ENCODE measurements at regions not wholly inside any gene's neighbourhood (a gene's known extent, or its start where the extent isn't known, plus 50 kb on each side); places are given as distances from the start of the nearest gene placed in this dataset.
"Not testable (repeated sequence)": the region's sequence is repeated elsewhere in the genome, so short reads cannot be mapped to it uniquely, and the experiment has no call there.

DNA sequence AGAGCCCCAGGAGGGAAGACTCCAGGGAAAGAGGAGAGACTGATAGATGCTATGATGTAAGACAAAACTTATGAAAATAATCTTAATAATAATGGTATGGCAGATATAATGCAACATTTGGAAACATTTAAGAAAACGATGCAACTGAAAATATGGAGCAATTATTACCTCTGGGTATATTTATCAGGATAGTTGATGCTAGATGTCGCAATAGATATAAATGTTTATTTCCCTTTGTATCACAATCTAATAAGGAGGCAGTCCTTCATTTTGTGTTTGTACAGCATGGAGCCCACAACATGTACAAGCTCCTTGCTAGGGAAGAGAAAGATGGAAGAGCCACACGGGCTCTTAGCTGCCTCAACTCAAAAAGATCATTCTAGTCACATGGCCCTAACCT lies 101.1 kb upstream of the TMEM132E start:
- Histone ChIP-seq H3K4me3 (no peak overlapping the region), H3K27ac (no peak overlapping the region), H3K9me3 (no peaks in the 10 kb centered on the region), H3K4me1 (no peaks in the 10 kb centered on the region), H3K36me3 (no peaks in the 10 kb centered on the region), H3K27me3 (peaks cover 41% of the 10 kb centered on the region)
- 53 to 80% methylated on average over 3 of the region's 3 CpGs for WGBS, 2 donors (ENCODE audit: low coverage in 1 of 2)
- TF ChIP-seq POLR2AphosphoS5 (IDR thresholded peaks at IDR 0.05) (no peak), POLR2A (IDR thresholded peaks at IDR 0.05) (no peak), EP300 (IDR thresholded peaks at IDR 0.05) (no peak)
- TF ChIP-seq, protein P1, sequence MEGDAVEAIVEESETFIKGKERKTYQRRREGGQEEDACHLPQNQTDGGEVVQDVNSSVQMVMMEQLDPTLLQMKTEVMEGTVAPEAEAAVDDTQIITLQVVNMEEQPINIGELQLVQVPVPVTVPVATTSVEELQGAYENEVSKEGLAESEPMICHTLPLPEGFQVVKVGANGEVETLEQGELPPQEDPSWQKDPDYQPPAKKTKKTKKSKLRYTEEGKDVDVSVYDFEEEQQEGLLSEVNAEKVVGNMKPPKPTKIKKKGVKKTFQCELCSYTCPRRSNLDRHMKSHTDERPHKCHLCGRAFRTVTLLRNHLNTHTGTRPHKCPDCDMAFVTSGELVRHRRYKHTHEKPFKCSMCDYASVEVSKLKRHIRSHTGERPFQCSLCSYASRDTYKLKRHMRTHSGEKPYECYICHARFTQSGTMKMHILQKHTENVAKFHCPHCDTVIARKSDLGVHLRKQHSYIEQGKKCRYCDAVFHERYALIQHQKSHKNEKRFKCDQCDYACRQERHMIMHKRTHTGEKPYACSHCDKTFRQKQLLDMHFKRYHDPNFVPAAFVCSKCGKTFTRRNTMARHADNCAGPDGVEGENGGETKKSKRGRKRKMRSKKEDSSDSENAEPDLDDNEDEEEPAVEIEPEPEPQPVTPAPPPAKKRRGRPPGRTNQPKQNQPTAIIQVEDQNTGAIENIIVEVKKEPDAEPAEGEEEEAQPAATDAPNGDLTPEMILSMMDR (IDR thresholded peaks at IDR 0.05), result no peak
- ATAC-seq, result no peak

DNA sequence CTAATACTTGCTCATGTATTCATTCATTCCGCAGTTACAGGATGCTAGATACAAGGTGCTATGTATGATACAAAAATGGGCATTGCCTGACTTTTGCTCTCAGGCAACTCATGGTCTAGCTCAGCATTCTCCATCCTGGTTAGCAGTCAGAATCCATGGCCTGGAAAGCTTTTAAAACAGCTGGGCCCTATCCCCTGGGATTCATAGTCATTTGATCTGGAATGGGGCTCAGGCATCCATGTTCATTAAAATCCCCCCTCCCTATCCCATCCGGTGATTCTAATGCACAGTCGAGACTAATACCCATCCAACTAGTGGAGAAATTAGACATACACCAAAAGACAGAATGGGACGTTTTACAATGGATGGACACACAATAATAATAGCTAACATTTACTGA lies 104.1 kb upstream of the TMEM132E start:
- Histone ChIP-seq H3K4me3 (no peak overlapping the region), H3K27me3 (peaks cover 19% of the 10 kb centered on the region), H3K27ac (no peak overlapping the region), H3K4me1 (no peaks in the 10 kb centered on the region), H3K9me3 (no peaks in the 10 kb centered on the region), H3K36me3 (no peaks in the 10 kb centered on the region)
- TF ChIP-seq POLR2AphosphoS5 (IDR thresholded peaks at IDR 0.05) (no peak), POLR2A (IDR thresholded peaks at IDR 0.05) (no peak), EP300 (IDR thresholded peaks at IDR 0.05) (no peak)
- TF ChIP-seq, protein P1 (IDR thresholded peaks at IDR 0.05), result no peak
- ATAC-seq, result no peak
- WGBS, 2 donors (ENCODE audit: low coverage in 1 of 2), result 74 to 84% methylated on average over 3 to 4 of the region's 4 CpGs

DNA sequence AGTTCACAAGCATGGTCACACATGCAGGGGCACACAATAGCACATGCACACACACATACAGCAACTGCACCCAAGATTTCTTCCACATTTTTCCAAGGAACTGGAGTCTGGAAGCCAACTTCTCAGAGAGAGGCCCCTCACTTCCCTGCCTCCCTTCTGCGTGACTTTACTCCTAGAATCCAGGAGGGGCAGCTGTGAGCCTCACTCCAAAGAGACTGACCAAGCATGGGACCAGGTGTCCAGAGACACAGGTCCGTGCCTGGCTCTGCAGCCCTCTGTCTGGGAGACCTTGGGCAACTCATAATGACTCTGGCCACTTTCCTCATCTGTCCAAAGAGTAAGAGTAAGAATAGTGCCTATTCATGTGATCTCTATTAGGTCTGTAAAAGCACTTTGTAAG lies 104.7 kb upstream of the TMEM132E start:
- Histone ChIP-seq H3K36me3 (no peaks in the 10 kb centered on the region), H3K27ac (no peak overlapping the region), H3K4me1 (no peaks in the 10 kb centered on the region), H3K27me3 (peaks cover 19% of the 10 kb centered on the region), H3K4me3 (no peak overlapping the region), H3K9me3 (no peaks in the 10 kb centered on the region)
- ATAC-seq, result no peak
- 27% methylated on average over 2 of the region's 2 CpGs; no CpG with 5 or more reads in 1 of the 2 donors for WGBS, 2 donors (ENCODE audit: low coverage in 1 of 2)
- TF ChIP-seq EP300 (IDR thresholded peaks at IDR 0.05) (no peak), POLR2A (IDR thresholded peaks at IDR 0.05) (no peak), POLR2AphosphoS5 (IDR thresholded peaks at IDR 0.05) (no peak)
- TF ChIP-seq, protein P1 (IDR thresholded peaks at IDR 0.05), result no peak

DNA sequence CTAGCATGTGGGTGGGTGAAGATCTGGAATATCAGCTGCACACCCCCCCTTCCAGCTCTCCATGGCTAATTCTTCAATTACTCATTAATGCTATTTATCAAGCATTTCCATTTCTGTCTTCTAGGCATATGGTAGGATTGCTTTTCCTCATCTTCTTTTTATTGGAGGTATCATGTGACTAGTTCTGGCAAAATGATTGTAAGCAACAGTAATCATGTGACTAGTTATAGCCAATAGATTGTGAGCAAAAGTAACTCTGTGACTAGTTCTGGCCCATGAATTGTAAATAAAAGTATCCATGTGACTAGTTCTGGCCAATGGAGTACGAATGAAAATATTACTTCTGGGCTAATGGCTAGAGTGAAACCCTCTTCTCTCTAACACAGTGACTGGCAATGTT lies 107.0 kb upstream of the TMEM132E start:
- ATAC-seq, result no peak
- Histone ChIP-seq H3K9me3 (no peaks in the 10 kb centered on the region), H3K27ac (no peak overlapping the region), H3K36me3 (no peaks in the 10 kb centered on the region), H3K4me3 (no peak overlapping the region), H3K4me1 (no peaks in the 10 kb centered on the region), H3K27me3 (peaks cover 27% of the 10 kb centered on the region)
- TF ChIP-seq POLR2AphosphoS5 (IDR thresholded peaks at IDR 0.05), result no peak
- no peak for TF ChIP-seq POLR2A (IDR thresholded peaks at IDR 0.05)
- TF ChIP-seq, protein P1 (IDR thresholded peaks at IDR 0.05), result no peak
- TF ChIP-seq EP300 (IDR thresholded peaks at IDR 0.05), result no peak
- WGBS, 2 donors (ENCODE audit: low coverage in 1 of 2), result 64 to 100% methylated on average over 1 of the region's 1 CpG

DNA sequence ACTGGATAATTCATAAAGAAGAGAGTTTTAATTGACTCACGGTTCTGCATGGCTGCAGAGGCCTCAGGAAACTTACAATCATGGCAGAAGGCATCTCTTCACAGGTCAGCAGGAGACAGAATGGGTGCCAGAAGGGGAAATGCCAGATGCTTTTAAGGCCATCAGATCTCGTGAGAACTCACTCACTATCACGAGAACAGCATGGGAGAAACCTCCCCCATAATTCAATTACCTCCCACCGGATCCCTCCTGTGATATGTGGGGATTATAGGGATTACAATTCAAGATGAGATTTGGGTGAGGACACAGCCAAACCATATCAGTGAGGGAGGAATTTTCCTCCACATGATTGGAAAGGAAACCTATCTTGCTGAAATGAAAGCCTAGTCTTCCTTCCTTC lies 108.1 kb upstream of the TMEM132E start:
- not testable (repeated sequence) for H3K9me3 ChIP-seq, ATAC-seq, H3K36me3 ChIP-seq, H3K4me3 ChIP-seq, H3K4me1 ChIP-seq, H3K27ac ChIP-seq
- peaks cover 37% of the 10 kb centered on the region for H3K27me3 ChIP-seq
- WGBS, 2 donors (ENCODE audit: low coverage in 1 of 2), result 48 to 63% methylated on average over 1 to 4 of the region's 4 CpGs
